ENCODE measurements at regions not wholly inside any gene's neighbourhood (a gene's known extent, or its start where the extent isn't known, plus 50 kb on each side); places are given as distances from the start of the nearest gene placed in this dataset.

DNA sequence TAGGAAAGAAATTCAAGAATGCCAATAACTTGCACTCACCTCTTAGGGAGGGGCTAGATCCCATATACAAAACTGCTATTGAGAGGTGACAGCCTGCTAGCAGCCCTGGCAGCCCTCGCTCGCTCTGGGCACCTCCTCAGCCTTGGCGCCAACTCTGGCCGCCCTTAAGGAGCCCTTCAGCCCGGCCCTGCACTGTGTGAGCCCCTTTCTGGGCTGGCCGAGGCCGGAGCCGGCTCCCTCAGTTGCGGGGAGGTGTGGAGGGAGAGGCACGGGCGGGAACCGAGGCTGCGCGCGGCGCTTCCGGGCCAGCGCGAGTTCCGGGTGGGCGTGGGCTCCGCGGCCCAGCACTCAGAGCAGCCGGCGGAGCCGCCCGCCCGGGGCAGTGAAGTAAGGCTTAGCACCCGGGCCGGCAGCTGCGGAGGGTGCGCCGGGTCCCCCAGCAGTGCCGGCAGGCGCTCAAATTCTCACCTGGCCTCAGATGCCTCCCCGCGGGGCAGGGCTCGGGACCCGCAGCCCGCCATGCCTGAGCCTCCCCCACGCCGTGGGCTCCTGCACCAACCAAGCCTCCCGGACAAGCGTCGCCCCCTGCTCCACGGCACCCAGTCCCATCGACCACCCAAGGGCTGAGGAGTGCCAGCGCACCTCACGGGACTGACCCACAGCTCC lies 329.9 kb downstream of the FAM181B start (continued):
- TF ChIP-seq CHD7 (IDR thresholded peaks at IDR 0.05; ENCODE audit: insufficient replicate concordance, low read length) = no peak
- TF ChIP-seq BRCA1 (IDR thresholded peaks at IDR 0.05; ENCODE audit: low read depth, low read length) = no peak
- TF ChIP-seq HDAC6 (IDR thresholded peaks at IDR 0.05; ENCODE audit: low read depth, low read length) = no peak
- TF ChIP-seq SIRT6 (IDR thresholded peaks at IDR 0.05; ENCODE audit: low read length) = no peak
- no peak for TF ChIP-seq HDAC2 (IDR thresholded peaks at IDR 0.05; ENCODE audit: borderline replicate concordance in 1 of 2, low read depth in 2 of 2, low read length in 2 of 2)
- TF ChIP-seq GABPA (IDR thresholded peaks at IDR 0.05; ENCODE audit: borderline replicate concordance, insufficient read depth, low read length) = no peak
- TF ChIP-seq, protein P1, sequence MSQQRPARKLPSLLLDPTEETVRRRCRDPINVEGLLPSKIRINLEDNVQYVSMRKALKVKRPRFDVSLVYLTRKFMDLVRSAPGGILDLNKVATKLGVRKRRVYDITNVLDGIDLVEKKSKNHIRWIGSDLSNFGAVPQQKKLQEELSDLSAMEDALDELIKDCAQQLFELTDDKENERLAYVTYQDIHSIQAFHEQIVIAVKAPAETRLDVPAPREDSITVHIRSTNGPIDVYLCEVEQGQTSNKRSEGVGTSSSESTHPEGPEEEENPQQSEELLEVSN (IDR thresholded peaks at IDR 0.05) = no peak
- TF ChIP-seq ZNF274 (IDR thresholded peaks at IDR 0.05; ENCODE audit: borderline replicate concordance, extremely low read depth, low read length) = no peak
- no peak for TF ChIP-seq TEAD4 (IDR thresholded peaks at IDR 0.05; ENCODE audit: low read depth, low read length)
- no peak for TF ChIP-seq KDM4A (IDR thresholded peaks at IDR 0.05; ENCODE audit: low read depth, low read length, severe bottlenecking)

Data from H1 (cell line).